ENCODE measurements at regions not wholly inside any gene's neighbourhood (a gene's known extent, or its start where the extent isn't known, plus 50 kb on each side); places are given as distances from the start of the nearest gene placed in this dataset.

GRCh38 chr12:94098466-94098865 is 49.9 kb upstream of the PLXNC1 start:
- TF ChIP-seq NANOG (IDR thresholded peaks at IDR 0.05; ENCODE audit: borderline replicate concordance) (no peak), REST (IDR thresholded peaks at IDR 0.05; ENCODE audit: unreplicated experiment) (no peak), EZH2phosphoT487 (IDR thresholded peaks at IDR 0.05; ENCODE audit: unreplicated experiment) (no peak), JUNB (IDR thresholded peaks at IDR 0.05; ENCODE audit: unreplicated experiment) (no peak), EZH2 (IDR thresholded peaks at IDR 0.05; ENCODE audit: low read depth, unreplicated experiment) (no peak)
- TF ChIP-seq, protein P1, sequence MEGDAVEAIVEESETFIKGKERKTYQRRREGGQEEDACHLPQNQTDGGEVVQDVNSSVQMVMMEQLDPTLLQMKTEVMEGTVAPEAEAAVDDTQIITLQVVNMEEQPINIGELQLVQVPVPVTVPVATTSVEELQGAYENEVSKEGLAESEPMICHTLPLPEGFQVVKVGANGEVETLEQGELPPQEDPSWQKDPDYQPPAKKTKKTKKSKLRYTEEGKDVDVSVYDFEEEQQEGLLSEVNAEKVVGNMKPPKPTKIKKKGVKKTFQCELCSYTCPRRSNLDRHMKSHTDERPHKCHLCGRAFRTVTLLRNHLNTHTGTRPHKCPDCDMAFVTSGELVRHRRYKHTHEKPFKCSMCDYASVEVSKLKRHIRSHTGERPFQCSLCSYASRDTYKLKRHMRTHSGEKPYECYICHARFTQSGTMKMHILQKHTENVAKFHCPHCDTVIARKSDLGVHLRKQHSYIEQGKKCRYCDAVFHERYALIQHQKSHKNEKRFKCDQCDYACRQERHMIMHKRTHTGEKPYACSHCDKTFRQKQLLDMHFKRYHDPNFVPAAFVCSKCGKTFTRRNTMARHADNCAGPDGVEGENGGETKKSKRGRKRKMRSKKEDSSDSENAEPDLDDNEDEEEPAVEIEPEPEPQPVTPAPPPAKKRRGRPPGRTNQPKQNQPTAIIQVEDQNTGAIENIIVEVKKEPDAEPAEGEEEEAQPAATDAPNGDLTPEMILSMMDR (conservative IDR thresholded peaks at IDR 0.05; ENCODE audit: low read depth in 2 of 2): no peak
- TF ChIP-seq, protein P2, sequence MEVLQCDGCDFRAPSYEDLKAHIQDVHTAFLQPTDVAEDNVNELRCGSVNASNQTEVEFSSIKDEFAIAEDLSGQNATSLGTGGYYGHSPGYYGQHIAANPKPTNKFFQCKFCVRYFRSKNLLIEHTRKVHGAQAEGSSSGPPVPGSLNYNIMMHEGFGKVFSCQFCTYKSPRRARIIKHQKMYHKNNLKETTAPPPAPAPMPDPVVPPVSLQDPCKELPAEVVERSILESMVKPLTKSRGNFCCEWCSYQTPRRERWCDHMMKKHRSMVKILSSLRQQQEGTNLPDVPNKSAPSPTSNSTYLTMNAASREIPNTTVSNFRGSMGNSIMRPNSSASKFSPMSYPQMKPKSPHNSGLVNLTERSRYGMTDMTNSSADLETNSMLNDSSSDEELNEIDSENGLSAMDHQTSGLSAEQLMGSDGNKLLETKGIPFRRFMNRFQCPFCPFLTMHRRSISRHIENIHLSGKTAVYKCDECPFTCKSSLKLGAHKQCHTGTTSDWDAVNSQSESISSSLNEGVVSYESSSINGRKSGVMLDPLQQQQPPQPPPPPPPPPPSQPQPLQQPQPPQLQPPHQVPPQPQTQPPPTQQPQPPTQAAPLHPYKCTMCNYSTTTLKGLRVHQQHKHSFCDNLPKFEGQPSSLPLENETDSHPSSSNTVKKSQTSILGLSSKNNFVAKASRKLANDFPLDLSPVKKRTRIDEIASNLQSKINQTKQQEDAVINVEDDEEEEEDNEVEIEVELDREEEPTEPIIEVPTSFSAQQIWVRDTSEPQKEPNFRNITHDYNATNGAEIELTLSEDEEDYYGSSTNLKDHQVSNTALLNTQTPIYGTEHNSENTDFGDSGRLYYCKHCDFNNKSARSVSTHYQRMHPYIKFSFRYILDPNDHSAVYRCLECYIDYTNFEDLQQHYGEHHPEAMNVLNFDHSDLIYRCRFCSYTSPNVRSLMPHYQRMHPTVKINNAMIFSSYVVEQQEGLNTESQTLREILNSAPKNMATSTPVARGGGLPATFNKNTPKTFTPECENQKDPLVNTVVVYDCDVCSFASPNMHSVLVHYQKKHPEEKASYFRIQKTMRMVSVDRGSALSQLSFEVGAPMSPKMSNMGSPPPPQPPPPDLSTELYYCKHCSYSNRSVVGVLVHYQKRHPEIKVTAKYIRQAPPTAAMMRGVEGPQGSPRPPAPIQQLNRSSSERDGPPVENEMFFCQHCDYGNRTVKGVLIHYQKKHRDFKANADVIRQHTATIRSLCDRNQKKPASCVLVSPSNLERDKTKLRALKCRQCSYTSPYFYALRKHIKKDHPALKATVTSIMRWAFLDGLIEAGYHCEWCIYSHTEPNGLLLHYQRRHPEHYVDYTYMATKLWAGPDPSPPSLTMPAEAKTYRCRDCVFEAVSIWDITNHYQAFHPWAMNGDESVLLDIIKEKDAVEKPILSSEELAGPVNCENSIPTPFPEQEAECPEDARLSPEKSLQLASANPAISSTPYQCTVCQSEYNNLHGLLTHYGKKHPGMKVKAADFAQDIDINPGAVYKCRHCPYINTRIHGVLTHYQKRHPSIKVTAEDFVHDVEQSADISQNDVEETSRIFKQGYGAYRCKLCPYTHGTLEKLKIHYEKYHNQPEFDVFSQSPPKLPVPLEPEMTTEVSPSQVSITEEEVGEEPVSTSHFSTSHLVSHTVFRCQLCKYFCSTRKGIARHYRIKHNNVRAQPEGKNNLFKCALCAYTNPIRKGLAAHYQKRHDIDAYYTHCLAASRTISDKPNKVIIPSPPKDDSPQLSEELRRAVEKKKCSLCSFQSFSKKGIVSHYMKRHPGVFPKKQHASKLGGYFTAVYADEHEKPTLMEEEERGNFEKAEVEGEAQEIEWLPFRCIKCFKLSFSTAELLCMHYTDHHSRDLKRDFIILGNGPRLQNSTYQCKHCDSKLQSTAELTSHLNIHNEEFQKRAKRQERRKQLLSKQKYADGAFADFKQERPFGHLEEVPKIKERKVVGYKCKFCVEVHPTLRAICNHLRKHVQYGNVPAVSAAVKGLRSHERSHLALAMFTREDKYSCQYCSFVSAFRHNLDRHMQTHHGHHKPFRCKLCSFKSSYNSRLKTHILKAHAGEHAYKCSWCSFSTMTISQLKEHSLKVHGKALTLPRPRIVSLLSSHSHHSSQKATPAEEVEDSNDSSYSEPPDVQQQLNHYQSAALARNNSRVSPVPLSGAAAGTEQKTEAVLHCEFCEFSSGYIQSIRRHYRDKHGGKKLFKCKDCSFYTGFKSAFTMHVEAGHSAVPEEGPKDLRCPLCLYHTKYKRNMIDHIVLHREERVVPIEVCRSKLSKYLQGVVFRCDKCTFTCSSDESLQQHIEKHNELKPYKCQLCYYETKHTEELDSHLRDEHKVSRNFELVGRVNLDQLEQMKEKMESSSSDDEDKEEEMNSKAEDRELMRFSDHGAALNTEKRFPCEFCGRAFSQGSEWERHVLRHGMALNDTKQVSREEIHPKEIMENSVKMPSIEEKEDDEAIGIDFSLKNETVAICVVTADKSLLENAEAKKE (CRISPR knock-in tag; IDR thresholded peaks at IDR 0.05): no peak
- no peak overlapping the region for H3K27ac ChIP-seq (ENCODE audit: low read depth)
- H3K27me3 Mint-ChIP-seq (ENCODE audit: insufficient read depth, low read depth, poor library complexity): peaks cover 21% of the 10 kb centered on the region
- peaks cover 10% of the 10 kb centered on the region for H3K4me1 Mint-ChIP-seq
- no peaks in the 10 kb centered on the region for H3K9me3 Mint-ChIP-seq
- ATAC-seq: no peak
- H3K4me3 ChIP-seq: no peak overlapping the region
- H3K9me2 ChIP-seq (ENCODE audit: insufficient read depth): no peaks in the 10 kb centered on the region
- no peak for DNase-seq (ENCODE audit: low spot score)
- no peak overlapping the region for H3K4me2 ChIP-seq
- no peak overlapping the region for H3K4me3 Mint-ChIP-seq
- no peaks in the 10 kb centered on the region for H3F3A ChIP-seq (replicated peaks; ENCODE audit: low read depth)
- peaks cover 17% of the 10 kb centered on the region for H3K27me3 ChIP-seq (ENCODE audit: insufficient read depth)
- H3K4me1 ChIP-seq (ENCODE audit: insufficient read depth): no peaks in the 10 kb centered on the region
- H3K36me3 ChIP-seq (ENCODE audit: insufficient read depth): no peaks in the 10 kb centered on the region
- H2AFZ ChIP-seq: no peak overlapping the region
- H3K36me3 Mint-ChIP-seq (ENCODE audit: low read depth): no peaks in the 10 kb centered on the region
- H4K20me1 ChIP-seq (replicated peaks; ENCODE audit: insufficient read depth): no peaks in the 10 kb centered on the region
- H3K79me2 ChIP-seq (replicated peaks; ENCODE audit: insufficient read depth): no peaks in the 10 kb centered on the region
- H3K27ac Mint-ChIP-seq: no peak overlapping the region

All from GM23338 (cell line).